ENCODE measurements at regions not wholly inside any gene's neighbourhood (a gene's known extent, or its start where the extent isn't known, plus 50 kb on each side); places are given as distances from the start of the nearest gene placed in this dataset.
"Not testable (repeated sequence)": the region's sequence is repeated elsewhere in the genome, so short reads cannot be mapped to it uniquely, and the experiment has no call there.

DNA sequence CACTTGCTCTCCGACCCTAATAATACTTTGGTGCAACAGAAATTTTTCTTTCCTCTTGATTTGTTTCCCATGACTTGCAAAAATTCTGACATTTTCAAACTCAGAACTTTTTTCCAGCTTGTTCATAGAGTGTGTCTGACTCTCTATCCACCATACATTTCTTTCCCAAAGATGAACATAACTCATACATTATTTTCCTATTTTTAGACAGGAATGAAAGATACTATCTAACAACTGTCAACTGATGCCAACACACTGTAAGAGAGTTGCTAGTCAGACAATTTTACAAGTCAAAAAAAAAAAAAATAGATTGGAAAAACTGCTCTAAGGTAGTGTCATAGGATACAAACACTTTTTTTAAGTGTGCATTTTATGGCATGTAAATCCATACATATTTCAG is 1001.0 kb upstream of the WWC1 start:
- no peak for TF ChIP-seq ZNF274 (IDR thresholded peaks at IDR 0.05; ENCODE audit: low read depth, low read length)

DNA sequence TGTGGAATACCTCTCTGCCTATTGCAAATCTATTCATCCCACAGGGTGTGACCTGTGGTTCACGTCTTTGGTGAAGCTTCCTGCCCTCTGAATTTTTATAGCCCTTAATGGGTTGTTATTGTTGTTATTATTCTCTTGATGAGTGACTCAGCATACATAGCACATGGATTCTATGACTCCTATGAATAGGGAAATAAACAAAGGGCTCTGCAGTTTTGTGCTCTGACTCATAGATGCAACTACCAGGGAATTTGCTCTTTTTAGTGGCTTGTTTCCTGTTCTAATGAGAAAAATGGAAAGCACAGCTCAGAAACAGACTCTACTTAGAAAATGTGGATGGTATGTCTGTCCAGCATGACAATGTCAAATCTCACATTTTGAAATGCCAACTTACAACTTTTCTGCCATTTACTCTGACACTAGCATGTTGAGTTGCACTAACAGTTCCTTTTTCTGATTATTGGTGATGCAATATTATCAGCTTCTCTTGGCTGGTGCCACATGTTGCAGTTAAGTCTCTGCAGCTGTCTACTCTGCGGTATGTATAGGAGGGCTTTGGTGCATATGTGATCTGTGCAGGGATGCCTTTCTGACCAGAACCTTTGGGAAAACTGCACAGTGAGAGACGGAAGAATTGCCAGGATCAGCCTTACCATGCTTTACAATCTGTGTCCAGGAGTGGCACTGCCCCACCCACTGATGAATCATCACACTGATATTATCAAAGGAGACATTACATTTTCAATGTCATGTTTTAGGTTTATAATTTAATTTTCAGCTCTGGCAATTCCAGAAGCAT is 996.4 kb upstream of the WWC1 start:
- TF ChIP-seq ZNF274 (IDR thresholded peaks at IDR 0.05; ENCODE audit: low read depth, low read length) = no peak
- no peak overlapping the region for H3K4me3 ChIP-seq (ENCODE audit: low read length)

More for the DNA sequence above, 1001.0 kb upstream of the WWC1 start:
- no peak overlapping the region for H3K4me3 ChIP-seq (ENCODE audit: low read length)

DNA sequence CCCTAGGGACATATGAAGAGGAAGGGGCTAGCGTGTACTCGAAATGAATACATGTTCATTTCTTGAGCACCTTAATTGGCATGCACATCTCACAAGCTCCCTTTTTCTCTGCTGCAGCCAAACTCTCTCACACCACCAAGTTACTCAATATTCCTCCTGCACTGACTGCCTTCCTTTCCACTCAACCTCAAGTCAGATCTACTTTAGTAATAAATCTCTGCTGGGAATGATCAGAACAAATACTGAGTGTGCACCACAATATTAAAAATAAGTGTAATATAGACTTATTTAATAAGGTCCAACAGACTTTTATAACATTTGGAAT is 995.8 kb upstream of the WWC1 start:
- H3K4me3 ChIP-seq (ENCODE audit: low read length) = no peak overlapping the region
- TF ChIP-seq ZNF274 (IDR thresholded peaks at IDR 0.05; ENCODE audit: low read depth, low read length) = no peak

DNA sequence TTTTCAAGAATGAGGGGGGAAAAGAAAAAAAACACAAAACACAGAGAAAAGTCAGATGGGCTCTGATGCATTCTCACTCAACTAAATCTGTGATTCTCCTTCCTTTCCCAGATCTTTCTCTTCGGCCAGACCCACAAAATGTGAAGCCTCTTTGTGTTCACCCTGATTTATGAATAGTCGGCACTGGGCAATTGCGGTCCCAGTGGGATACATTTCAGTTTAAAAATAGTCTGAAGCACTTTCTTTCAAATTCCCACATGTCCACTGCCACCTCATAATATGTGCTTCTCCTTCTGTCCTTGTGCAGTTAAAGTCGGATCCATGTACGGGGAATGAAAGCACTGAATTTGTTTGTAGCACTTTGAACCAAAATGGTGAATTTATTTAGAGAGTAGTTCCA is 995.4 kb upstream of the WWC1 start:
- TF ChIP-seq ZNF274 (IDR thresholded peaks at IDR 0.05; ENCODE audit: low read depth, low read length) = no peak
- H3K4me3 ChIP-seq (ENCODE audit: low read length) = no peak overlapping the region

DNA sequence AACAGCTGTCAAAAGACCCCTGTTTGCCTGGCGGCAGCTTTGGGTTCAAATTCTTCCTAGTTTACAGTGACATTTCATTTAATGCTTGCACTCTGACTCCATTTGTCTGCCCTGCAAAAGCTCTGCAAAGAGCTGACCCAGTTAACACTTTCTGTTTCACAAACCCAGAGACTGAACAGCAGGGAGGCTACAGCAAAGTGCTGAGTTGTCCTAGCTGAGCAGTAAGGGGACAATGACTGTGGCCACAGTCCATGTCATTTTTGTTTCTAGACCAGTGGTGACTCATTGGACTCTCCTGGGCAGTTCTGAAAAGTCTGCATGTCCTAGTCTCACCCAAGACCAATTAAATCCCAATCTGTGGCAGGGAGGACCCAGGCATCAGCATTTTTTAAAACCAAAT is 994.8 kb upstream of the WWC1 start:
- no peak overlapping the region for H3K4me3 ChIP-seq (ENCODE audit: low read length)
- TF ChIP-seq ZNF274 (IDR thresholded peaks at IDR 0.05; ENCODE audit: low read depth, low read length) = no peak

DNA sequence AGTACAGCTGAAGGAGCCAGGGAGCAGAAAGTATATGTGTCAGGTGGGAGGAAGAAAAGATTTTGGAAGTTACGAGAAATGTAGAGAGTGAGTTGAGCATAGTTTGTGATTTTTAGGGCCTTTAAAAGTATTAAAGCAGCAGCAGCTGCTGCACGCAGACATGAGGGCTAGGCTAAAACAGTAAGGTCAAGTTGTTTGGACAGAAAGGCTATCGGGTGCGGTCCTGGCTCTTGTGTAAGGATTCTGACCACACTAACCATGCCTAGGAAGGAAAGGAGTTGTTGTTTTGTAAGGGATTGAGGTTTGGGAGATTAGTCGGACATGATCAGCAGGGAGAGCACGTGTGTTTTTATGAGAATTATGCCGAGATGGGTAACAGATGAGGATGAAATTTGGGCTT is 991.6 kb upstream of the WWC1 start:
- not testable (repeated sequence) for H3K4me3 ChIP-seq (ENCODE audit: low read length)

DNA sequence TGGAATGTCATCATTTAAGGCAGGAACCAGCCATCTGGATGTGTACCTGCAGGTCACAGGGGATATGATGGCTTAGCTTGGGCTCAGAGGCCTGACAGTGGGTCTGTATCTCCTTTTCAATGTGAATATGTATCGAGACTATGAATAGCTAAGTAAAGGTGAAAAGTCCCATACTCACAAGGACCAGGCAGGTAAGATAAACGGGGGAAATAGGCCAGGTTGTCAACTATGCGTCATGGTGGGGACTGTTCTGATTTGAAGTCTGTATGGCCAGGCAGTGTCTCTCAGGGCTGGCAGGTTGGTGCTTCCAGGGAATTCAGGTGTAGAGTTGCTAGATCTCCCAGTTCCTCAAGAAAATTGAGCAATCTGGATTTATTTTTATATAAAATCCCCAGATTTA is 987.9 kb upstream of the WWC1 start:
- no peak for TF ChIP-seq ZNF274 (IDR thresholded peaks at IDR 0.05; ENCODE audit: low read depth, low read length)
- H3K4me3 ChIP-seq (ENCODE audit: low read length) = no peak overlapping the region

DNA sequence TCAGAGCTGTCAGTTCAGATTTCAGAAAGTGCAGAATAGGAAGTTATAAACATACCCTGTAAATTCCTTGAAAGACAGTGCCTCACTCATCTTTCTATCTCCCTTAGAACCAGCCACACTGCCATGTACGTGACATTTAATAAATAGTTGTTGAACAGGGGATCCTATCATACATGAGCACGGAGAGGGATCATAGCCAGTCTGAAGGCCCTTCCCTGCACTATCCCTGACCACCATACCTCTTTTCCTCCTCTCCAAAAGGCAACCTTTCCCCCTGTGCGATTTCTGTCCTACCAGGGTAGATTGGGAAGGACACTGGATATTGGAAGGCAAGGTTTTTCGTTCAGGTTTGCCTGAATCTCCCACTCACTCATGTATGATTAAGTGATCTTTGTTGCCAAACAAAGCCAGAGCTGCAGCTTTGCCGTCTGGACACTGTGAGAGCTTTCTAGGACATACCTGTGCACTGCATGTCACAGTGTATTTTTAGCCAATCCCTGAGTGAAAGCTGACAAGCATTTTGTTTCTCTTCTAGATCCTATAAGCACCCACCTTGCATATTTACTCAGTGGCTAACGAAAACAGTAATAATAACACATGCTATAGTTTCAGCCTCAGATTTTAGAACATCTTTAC is 986.5 kb upstream of the WWC1 start:
- TF ChIP-seq ZNF274 (IDR thresholded peaks at IDR 0.05; ENCODE audit: low read depth, low read length) = no peak
- H3K4me3 ChIP-seq (ENCODE audit: low read length) = no peak overlapping the region

DNA sequence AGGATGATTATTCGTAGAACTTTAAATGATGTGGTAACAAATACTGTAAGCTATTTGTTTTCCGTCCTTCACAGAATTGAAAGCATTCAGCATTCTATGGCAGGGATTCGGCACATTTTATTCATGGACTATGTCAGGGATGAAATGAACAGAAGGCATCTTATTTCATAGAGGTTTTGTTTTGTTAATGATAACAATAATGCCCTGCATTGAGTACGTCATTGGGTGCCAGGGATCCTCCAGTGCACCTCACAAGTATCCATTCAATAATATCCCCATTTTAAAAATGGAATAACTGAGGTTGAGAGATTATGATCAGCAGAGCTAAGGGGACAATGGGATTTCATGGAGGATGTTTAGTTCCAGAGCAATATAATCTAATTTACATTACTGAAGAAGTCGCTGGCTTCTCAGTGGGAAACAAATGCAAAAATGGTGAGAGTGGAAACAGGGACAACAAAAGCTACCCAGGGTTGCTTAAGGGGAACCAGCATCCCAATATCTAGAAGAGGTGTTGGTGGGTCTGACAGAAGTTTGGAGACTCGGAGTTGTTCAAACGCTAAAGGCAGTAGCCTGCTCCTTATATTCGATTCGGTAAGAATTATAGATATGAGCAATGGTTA is 985.7 kb upstream of the WWC1 start:
- H3K4me3 ChIP-seq (ENCODE audit: low read length) = no peak overlapping the region
- no peak for TF ChIP-seq ZNF274 (IDR thresholded peaks at IDR 0.05; ENCODE audit: low read depth, low read length)

DNA sequence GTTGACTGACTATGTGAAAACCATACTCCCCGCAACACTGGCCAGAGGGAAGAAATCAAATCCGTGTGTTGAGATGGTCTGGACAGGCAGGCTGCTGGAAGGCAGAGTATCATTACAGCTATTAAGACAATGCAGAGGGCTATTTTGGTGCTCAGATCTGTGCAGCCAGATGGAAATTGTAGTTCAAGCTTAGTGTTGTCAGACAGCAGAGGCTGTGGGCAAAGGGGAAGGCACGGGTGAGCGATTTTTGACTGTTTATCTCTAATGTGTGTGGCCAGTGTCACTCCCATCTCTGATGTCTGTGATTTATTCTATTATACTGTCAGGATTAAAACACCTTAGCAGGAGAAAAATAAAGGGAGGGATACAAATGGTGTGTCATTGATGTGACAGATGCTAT is 984.4 kb upstream of the WWC1 start:
- H3K4me3 ChIP-seq (ENCODE audit: low read length) = no peak overlapping the region
- no peak for TF ChIP-seq ZNF274 (IDR thresholded peaks at IDR 0.05; ENCODE audit: low read depth, low read length)

DNA sequence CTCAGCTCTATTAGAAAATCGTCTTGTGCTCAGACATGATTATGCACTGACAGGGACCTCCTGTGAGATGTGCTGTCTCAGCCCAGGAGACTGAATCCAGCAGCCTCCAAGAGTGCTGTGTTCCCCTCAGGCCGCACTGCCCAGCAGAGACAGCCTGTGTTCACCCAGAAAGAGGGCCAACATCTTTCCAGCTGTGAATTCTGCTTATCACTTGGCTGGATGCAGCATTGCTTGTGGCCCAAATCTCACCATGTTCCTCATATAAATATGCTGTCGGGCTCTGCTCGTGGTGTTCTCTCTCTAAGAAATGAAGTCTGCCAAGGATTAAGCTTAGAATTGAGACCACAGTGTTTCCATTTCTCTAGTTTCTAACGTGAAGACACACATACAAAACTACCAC is 983.0 kb upstream of the WWC1 start:
- H3K4me3 ChIP-seq (ENCODE audit: low read length) = no peak overlapping the region
- no peak for TF ChIP-seq ZNF274 (IDR thresholded peaks at IDR 0.05; ENCODE audit: low read depth, low read length)

DNA sequence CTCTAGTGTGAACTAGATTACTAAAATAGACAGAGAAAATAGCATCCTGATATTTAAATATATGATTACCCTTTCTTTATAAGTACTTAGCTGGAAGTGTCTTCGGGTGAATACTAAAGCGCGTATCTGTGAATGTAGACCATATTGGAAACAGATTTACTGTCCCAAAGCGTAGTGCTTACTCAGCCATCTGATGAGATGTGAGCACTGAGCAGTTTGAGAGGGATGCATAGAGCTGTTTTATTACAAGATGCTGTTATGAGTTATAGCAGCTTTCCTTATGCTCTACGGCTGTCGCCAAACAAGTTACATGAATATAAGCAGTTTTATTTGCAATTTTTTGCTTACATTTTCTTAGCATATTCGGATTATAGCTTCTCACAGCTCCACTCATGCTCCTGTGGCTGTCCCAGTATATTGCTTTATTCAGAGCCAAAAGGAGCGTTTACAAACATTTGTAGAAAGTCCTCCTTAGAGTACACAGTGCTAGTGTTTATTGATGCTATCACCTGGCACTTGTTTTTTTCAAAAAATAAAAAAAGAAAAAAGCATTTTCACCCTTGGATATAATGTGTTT is 981.4 kb upstream of the WWC1 start:
- no peak for TF ChIP-seq ZNF274 (IDR thresholded peaks at IDR 0.05; ENCODE audit: low read depth, low read length)
- H3K4me3 ChIP-seq (ENCODE audit: low read length) = no peak overlapping the region

DNA sequence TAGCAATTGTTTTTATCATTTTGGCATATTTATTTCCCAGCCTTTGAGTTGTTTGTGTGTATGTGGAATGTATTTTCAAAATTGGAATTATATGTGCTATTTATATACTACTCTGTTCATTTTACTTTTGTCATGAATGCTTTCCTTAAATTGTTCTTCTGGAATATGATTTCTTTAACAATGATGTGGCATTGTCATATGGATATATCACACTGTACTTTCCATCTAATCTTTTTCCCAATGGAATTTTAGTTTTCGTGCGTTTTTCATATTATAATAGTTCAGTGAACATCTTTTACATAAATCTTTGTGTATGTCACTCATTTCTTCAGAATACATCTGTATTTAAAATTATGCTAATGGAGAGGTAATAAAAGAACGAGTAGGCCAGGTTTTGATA is 980.1 kb upstream of the WWC1 start:
- no peak for TF ChIP-seq ZNF274 (IDR thresholded peaks at IDR 0.05; ENCODE audit: low read depth, low read length)
- no peak overlapping the region for H3K4me3 ChIP-seq (ENCODE audit: low read length)

DNA sequence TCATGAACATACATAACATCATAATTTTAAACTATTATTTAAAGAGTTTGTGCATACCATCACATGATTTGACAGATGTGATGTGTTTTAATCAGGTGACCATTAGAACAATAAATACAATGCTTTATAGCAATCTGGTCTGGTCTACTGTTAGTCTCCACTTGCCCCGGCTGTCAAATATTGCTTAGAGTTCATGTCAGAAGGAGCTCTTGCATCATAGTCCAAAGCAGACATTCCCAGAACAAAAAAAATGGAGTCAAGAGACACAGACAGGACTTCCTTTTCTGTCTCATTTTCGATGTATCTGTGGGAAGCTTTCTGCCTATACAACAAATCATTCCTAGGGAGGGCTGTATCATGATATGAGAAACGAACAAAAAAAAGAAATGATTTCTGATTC is 979.2 kb upstream of the WWC1 start:
- TF ChIP-seq ZNF274 (IDR thresholded peaks at IDR 0.05; ENCODE audit: low read depth, low read length) = no peak
- H3K4me3 ChIP-seq (ENCODE audit: low read length) = no peak overlapping the region

DNA sequence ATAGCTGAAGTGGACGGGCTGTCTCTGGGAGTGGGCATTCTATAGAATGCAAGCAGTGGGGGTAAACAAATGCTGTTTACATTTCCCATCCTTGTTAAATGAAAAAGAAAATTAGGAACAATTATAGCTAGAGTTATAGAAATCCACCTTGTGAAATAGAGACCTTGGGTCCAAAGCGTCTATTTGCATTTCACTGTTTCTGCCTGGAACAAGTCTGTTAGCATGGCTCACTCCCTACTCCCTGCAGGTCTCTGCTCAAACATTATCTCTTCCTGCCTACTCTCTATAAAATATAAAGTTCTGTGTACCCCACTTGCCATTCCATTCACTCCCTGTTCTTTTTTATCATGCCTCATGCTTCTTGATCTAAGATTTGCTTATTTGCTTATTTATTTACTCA is 975.7 kb upstream of the WWC1 start:
- TF ChIP-seq ZNF274 (IDR thresholded peaks at IDR 0.05; ENCODE audit: low read depth, low read length) = no peak
- H3K4me3 ChIP-seq (ENCODE audit: low read length) = no peak overlapping the region
